GM06990 (cell line): ENCODE measurements at regions not wholly inside any gene's neighbourhood (a gene's known extent, or its start where the extent isn't known, plus 50 kb on each side); places are given as distances from the start of the nearest gene placed in this dataset.

Experiments used
- DNase-seq: peaks from one replicate; pipeline ENCODE4 v3.0.0-alpha.2; 2011; ENCODE audit not compliant: insufficient read length; ENCODE audit errors: extremely low read depth
- H3K27me3 ChIP-seq: replicated peaks from 2 replicates; pipeline ENCODE4 v1.6.0; 2011; ENCODE audit warnings: low read length; ENCODE audit not compliant: control insufficient read depth, insufficient read depth
- H3K36me3 ChIP-seq: 2 replicates; pipeline ENCODE4 v1.5.1; 2011; ENCODE audit warnings: low read length; ENCODE audit not compliant: control insufficient read depth, insufficient read depth
- H3K4me3 ChIP-seq: replicated peaks from 2 replicates; pipeline ENCODE4 v1.5.1; 2011; ENCODE audit warnings: low read depth, mild to moderate bottlenecking, control low read depth, low read length
- TF ChIP-seq, protein P1 (sequence below): IDR thresholded peaks from 2 replicates; pipeline ENCODE4 v1.5.1; 2011; ENCODE audit warnings: low read length, control low read depth, mild to moderate bottlenecking, inconsistent platforms; ENCODE audit not compliant: insufficient read depth, poor library complexity, severe bottlenecking

DNA sequence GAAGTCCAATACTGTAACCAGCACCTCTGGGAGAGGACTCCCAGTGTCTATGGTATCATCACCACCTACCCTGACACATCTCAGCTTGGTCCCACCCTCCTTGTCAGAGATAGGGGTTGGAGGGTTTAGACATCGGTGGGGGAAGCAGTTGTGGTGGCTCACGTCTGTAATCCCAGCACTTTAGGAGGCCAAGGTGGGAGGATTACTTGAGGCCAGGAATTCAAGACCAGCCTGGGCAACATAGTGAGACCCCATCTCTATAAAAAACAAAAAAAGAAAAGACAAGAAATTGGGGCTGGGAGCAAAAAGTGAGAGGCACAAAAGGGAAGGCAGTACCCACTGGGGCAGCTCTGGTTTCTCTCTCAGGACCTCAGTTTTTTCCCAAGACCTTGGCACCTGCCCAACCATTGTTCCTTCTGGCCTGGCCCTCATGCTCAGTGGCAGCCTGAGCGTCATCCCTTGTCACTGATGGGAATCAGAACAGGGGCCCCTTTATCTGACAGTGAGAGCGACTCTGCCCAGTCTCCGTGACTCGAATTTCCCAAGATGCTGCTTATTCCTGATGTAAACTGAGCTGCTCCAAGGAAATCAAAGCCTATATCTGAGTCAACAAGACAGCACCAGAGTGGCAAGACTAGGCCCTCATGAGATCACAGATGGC is 80.5 kb upstream of the HSPA9 start:
- no peak for DNase-seq
- H3K27me3 ChIP-seq = no peaks in the 10 kb centered on the region; the same call in 1 of the 2 replicates
- no peak overlapping the region for H3K4me3 ChIP-seq
- TF ChIP-seq, protein P1, sequence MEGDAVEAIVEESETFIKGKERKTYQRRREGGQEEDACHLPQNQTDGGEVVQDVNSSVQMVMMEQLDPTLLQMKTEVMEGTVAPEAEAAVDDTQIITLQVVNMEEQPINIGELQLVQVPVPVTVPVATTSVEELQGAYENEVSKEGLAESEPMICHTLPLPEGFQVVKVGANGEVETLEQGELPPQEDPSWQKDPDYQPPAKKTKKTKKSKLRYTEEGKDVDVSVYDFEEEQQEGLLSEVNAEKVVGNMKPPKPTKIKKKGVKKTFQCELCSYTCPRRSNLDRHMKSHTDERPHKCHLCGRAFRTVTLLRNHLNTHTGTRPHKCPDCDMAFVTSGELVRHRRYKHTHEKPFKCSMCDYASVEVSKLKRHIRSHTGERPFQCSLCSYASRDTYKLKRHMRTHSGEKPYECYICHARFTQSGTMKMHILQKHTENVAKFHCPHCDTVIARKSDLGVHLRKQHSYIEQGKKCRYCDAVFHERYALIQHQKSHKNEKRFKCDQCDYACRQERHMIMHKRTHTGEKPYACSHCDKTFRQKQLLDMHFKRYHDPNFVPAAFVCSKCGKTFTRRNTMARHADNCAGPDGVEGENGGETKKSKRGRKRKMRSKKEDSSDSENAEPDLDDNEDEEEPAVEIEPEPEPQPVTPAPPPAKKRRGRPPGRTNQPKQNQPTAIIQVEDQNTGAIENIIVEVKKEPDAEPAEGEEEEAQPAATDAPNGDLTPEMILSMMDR = no peak
- H3K36me3 ChIP-seq = no peaks in the 10 kb centered on the region

DNA sequence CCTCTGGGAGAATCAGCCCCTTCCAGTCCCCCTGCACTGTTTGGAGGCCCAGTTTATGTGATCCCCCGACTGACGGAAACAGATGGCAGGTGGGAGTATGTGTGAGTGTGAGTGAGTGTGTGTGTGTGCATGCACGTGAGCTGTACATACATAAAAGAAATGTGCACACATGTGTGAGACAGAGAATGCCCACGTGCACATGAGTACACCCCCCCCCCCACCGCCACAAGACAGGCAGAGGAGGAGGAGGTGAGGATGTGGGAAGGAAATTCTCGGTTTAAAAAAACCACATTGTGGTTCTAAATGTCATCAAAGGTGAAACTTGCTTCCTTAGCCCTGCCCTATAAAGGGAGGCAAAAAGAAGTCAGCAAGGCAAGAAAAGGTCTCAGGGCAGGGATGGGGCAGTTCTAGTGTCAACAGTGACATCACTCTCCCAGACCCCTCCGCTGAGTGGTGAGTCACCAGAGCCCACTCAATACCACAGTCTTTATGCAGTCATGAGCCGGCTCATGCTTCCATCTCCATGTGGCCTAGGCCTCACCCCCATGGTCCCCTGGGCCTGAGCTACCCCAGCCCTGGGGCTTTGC is 79.2 kb upstream of the HSPA9 start:
- no peak overlapping the region for H3K4me3 ChIP-seq
- TF ChIP-seq, protein P1 = no peak
- H3K27me3 ChIP-seq = no peaks in the 10 kb centered on the region; the same call in 1 of the 2 replicates
- peak; percentile 59 for DNase-seq
- no peaks in the 10 kb centered on the region for H3K36me3 ChIP-seq

DNA sequence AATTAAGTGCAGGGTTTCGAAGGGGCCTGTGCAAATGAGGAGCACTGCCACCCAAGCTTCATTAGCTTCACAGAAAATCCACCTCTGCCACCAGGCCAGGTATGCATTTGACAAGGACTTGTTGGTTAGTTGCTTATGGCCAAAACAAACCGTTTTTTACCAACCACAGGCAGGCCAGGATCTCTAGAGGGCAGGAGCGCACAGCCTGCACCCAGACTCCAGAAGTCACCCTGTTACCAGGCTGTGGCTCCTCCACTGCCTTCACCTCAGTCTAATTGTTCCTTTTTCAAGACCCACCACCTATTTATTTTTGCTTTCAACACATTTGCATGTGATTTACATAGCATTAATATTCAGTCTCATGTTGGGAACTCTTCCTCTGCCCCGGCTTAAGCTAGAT is 78.3 kb upstream of the HSPA9 start:
- H3K36me3 ChIP-seq = no peaks in the 10 kb centered on the region
- DNase-seq = no peak
- H3K27me3 ChIP-seq = no peaks in the 10 kb centered on the region
- TF ChIP-seq, protein P1 = peak; percentile 25
- H3K4me3 ChIP-seq = no peak overlapping the region

DNA sequence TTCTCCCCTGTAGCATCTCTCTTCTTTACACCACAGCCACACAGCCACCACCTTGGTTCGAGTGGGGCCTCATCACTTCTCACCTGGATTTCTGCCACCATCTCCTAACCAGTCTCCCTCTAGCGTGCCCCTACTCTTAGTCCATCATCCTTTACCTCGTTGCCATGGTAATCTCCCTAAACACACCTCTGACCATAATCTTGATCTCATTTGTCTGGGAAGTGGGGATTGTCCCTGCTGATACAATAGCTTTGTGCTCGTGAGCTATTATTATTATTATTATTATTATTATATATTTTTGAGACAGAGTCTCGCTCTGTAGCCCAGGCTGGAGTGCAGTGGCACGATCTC is 76.5 kb upstream of the HSPA9 start:
- TF ChIP-seq, protein P1 = no peak
- Histone ChIP-seq H3K4me3 (no peak overlapping the region), H3K27me3 (no peaks in the 10 kb centered on the region), H3K36me3 (no peaks in the 10 kb centered on the region)
- DNase-seq = no peak

DNA sequence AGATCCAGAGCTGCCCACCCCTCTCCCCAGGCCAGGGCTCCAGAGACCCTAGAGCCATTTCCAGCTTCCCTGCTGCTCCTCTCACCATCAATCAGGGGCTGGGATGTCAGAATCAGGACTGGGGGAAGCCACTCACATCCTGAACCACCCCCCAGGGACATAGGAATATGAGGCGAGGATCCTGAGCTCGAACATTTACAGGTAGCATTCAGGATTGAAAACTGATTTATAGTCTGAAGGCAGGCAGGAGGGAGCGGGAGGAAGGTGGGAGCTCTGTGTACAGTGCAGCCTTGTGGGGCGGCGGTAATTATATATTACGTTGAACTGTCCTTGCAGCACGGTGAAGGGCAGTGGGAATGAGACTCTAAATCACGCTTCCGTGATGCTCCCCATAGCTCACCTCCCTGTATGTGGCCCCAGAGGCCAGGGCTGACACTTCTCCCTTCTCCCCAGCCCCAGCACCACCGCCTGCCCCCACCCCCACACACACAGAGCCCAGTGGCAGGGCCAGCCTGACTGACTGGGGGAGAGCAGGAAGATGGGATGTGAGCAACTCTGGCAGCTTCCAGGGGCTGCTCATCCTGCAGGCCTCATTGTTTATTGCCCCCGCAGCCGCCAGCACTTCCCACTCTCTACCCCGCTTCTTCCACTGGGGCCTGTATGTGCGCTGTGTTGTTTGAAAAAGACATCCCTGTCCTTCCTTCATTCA is 76.0 kb upstream of the HSPA9 start:
- no peaks in the 10 kb centered on the region for H3K36me3 ChIP-seq
- TF ChIP-seq, protein P1 = no peak

More for the DNA sequence above, 76.0 kb upstream of the HSPA9 start:
- no peak for DNase-seq
- Histone ChIP-seq H3K4me3 (no peak overlapping the region), H3K27me3 (no peaks in the 10 kb centered on the region)
